ENCODE measurements at regions not wholly inside any gene's neighbourhood (a gene's known extent, or its start where the extent isn't known, plus 50 kb on each side); places are given as distances from the start of the nearest gene placed in this dataset.

- TF ChIP-seq ZFP3 (CRISPR knock-in tag; IDR thresholded peaks at IDR 0.05) (no peak), CREB5 (CRISPR knock-in tag; IDR thresholded peaks at IDR 0.05; ENCODE audit: low read depth) (no peak), PATZ1 (CRISPR knock-in tag; IDR thresholded peaks at IDR 0.05; ENCODE audit: borderline replicate concordance) (no peak), ZFP30 (CRISPR knock-in tag; IDR thresholded peaks at IDR 0.05) (no peak), ISL1 (CRISPR knock-in tag; IDR thresholded peaks at IDR 0.05) (no peak), POU6F1 (CRISPR knock-in tag; IDR thresholded peaks at IDR 0.05; ENCODE audit: borderline replicate concordance, low read depth) (no peak), BACH2 (CRISPR knock-in tag; IDR thresholded peaks at IDR 0.05; ENCODE audit: borderline replicate concordance) (no peak), TCF4 (CRISPR knock-in tag; IDR thresholded peaks at IDR 0.05; ENCODE audit: borderline replicate concordance) (no peak)
These were observed 425.1 kb downstream of the SETD4 start for GRCh38 chr21:35635261-35635660.

Measured in SK-N-SH treated with all-trans-retinoic acid at 6 μM for 48 hours (cell line).